ENCODE measurements at regions not wholly inside any gene's neighbourhood (a gene's known extent, or its start where the extent isn't known, plus 50 kb on each side); places are given as distances from the start of the nearest gene placed in this dataset.

DNA sequence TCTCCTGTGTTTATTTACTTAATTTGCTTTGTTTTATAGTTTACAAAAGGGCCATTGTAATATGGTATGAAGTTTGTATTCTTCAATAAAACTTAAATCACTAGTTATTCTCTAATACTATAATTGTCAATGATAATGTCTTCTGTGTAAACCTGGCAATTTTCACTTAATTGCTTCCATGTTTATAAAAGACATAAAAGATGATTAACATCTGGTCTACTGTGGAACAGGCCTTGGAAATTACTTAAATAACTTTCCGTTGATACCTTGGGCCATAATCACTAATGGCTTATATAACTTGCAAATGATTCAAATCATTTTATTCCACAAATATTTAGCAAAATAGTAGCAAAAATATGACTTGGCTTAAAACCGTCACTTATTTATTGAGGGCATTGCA, 743.8 kb downstream of the DSC3 start:
- ChIA-PET CTCF (interaction anchor here (0.6 kb wide), 1 partner anchor 14 kb away, joined by 5 read pairs; no protein-coding TSS in a partner anchor), SMC1A (ENCODE audit: uncharacterized antibody, unreplicated experiment) (no interaction called here), POLR2A (no interaction called here), RAD21 (ENCODE audit: unreplicated experiment) (no interaction called here)
- H3K9me3 ChIP-seq (replicated peaks; ENCODE audit: control insufficient read depth, insufficient read depth, low read length): no peaks in the 10 kb centered on the region
- intact Hi-C loops (cut with micrococcal nuclease; ENCODE audit: unreplicated experiment) (no loop called here), in situ Hi-C loops (cut with MboI) (no loop called here)
- H3K27ac ChIP-seq (ENCODE audit: control insufficient read depth, insufficient read depth): no peak overlapping the region
- DNase-seq (ENCODE audit: low read depth, low spot score) (no peak), ATAC-seq (no peak), FAIRE-seq (no peak)
- H4K20me1 ChIP-seq (ENCODE audit: control insufficient read depth, insufficient read depth): no peaks in the 10 kb centered on the region
- H3K36me3 ChIP-seq (ENCODE audit: control insufficient read depth in 2 of 2, insufficient read depth in 2 of 2, low read length in 1 of 2): no peaks in the 10 kb centered on the region
- no peak overlapping the region for H2AFZ ChIP-seq (ENCODE audit: control insufficient read depth, low read depth, low read length)
- TF ChIP-seq MYC (IDR thresholded peaks at IDR 0.05; ENCODE audit: insufficient read depth, insufficient read length, insufficient replicate concordance, low read length, severe bottlenecking): no peak
- TF ChIP-seq KDM1A (IDR thresholded peaks at IDR 0.05; ENCODE audit: borderline replicate concordance): no peak
- TF ChIP-seq, protein P1, sequence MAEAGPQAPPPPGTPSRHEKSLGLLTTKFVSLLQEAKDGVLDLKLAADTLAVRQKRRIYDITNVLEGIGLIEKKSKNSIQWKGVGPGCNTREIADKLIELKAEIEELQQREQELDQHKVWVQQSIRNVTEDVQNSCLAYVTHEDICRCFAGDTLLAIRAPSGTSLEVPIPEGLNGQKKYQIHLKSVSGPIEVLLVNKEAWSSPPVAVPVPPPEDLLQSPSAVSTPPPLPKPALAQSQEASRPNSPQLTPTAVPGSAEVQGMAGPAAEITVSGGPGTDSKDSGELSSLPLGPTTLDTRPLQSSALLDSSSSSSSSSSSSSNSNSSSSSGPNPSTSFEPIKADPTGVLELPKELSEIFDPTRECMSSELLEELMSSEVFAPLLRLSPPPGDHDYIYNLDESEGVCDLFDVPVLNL (IDR thresholded peaks at IDR 0.05; ENCODE audit: low read depth, low read length): no peak
- TF ChIP-seq CHD2 (IDR thresholded peaks at IDR 0.05; ENCODE audit: borderline replicate concordance, low read depth, low read length): no peak
- TF ChIP-seq, protein P2, sequence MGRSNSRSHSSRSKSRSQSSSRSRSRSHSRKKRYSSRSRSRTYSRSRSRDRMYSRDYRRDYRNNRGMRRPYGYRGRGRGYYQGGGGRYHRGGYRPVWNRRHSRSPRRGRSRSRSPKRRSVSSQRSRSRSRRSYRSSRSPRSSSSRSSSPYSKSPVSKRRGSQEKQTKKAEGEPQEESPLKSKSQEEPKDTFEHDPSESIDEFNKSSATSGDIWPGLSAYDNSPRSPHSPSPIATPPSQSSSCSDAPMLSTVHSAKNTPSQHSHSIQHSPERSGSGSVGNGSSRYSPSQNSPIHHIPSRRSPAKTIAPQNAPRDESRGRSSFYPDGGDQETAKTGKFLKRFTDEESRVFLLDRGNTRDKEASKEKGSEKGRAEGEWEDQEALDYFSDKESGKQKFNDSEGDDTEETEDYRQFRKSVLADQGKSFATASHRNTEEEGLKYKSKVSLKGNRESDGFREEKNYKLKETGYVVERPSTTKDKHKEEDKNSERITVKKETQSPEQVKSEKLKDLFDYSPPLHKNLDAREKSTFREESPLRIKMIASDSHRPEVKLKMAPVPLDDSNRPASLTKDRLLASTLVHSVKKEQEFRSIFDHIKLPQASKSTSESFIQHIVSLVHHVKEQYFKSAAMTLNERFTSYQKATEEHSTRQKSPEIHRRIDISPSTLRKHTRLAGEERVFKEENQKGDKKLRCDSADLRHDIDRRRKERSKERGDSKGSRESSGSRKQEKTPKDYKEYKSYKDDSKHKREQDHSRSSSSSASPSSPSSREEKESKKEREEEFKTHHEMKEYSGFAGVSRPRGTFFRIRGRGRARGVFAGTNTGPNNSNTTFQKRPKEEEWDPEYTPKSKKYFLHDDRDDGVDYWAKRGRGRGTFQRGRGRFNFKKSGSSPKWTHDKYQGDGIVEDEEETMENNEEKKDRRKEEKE (IDR thresholded peaks at IDR 0.05): no peak
- no peak for TF ChIP-seq SMAD5 (IDR thresholded peaks at IDR 0.05; ENCODE audit: low read depth)
- no peak for TF ChIP-seq NFXL1 (IDR thresholded peaks at IDR 0.05; ENCODE audit: borderline replicate concordance)
- no peak for TF ChIP-seq POLR2AphosphoS2 (IDR thresholded peaks at IDR 0.05; ENCODE audit: low read depth, low read length)
- no peak for TF ChIP-seq MEF2B (IDR thresholded peaks at IDR 0.05; ENCODE audit: partially characterized antibody, poor library complexity, severe bottlenecking)
- no peak for TF ChIP-seq STAT1 (conservative IDR thresholded peaks at IDR 0.05)
- TF ChIP-seq TARDBP (IDR thresholded peaks at IDR 0.05; ENCODE audit: borderline replicate concordance): no peak
- no peak for TF ChIP-seq CREM (IDR thresholded peaks at IDR 0.05; ENCODE audit: low read depth)
- TF ChIP-seq PML (IDR thresholded peaks at IDR 0.05; ENCODE audit: low read length): no peak
- no peak for TF ChIP-seq CBFB (IDR thresholded peaks at IDR 0.05; ENCODE audit: low read depth)
- no peak overlapping the region for H3K4me3 ChIP-seq
- H3K9ac ChIP-seq (ENCODE audit: control insufficient read depth, insufficient read depth, low read length): no peak overlapping the region
- no peaks in the 10 kb centered on the region for H3K27me3 ChIP-seq (replicated peaks in 1 of 2; ENCODE audit: control insufficient read depth in 2 of 2, insufficient read depth in 2 of 2, low read length in 1 of 2)
- 68% methylated on average over 2 of the region's 2 CpGs for WGBS (ENCODE audit: insufficient coverage, insufficient replicate concordance, low lambda C conversion rate, missing lambda C conversion rate)
- no peaks in the 10 kb centered on the region for H3K4me1 ChIP-seq (ENCODE audit: control insufficient read depth, insufficient read depth, low read length)
- no peaks in the 10 kb centered on the region for H3K79me2 ChIP-seq (ENCODE audit: control insufficient read depth, insufficient read depth, low read length)
- H3K4me2 ChIP-seq (ENCODE audit: control insufficient read depth, insufficient read depth): no peak overlapping the region
- BruUV-seq (replicated peaks): no TSS peak
